GM12875 (cell line): ENCODE measurements at regions not wholly inside any gene's neighbourhood (a gene's known extent, or its start where the extent isn't known, plus 50 kb on each side); places are given as distances from the start of the nearest gene placed in this dataset.

Source experiments
- H3K4me3 ChIP-seq: one replicate; pipeline ENCODE4 v1.5.1; 2011; ENCODE audit warnings: low read depth, low read length, control low read depth
- CTCF ChIP-seq: IDR thresholded peaks from 2 replicates; pipeline ENCODE4 v1.5.1; 2011; ENCODE audit warnings: low read depth, mild to moderate bottlenecking, control low read depth, inconsistent platforms, low read length, moderate library complexity, borderline replicate concordance; ENCODE audit not compliant: insufficient read depth

DNA sequence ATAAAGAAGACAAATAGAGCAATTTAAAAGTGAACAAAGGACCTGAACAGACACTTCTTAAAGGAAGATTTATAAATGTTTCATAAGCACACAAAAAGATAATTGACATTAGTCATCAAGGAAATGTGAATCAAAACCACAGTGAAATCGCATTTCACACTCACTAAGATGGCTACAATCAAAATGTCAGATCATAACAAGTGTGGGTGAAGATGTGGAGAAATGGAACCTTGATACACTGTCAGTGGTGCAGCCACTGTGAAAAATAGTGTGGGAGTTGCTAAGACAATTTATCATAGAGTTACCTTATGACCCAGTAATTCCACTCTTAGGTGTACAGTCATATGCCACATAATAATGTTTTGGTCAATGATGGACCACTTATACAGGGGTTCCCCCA, 54.5 kb upstream of the HTR4 start:
- no peak for TF ChIP-seq CTCF
- no peak overlapping the region for H3K4me3 ChIP-seq

DNA sequence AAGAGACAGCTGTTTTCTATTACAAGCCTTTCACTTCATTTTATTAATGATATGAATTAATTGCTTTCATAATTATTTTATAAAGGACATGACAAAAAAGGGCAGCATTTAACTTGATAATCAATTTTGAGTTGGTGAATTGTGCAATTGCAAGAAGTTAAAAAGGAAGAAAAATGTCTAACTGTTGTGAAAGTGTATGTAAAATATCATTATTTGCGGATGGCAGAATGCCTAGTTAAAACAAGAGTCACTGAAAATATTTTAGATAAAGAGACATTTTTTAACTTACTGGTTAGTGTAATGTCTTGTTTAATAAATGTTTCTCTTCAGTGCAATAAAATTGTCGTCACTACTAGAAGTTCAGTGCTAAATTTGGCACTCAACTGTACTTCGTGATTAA, 57.6 kb upstream of the HTR4 start:
- no peak overlapping the region for H3K4me3 ChIP-seq
- no peak for TF ChIP-seq CTCF

GRCh38 chr5:148713735-148714508, 59.6 kb upstream of the HTR4 start:
- no peak for TF ChIP-seq CTCF
- no peak overlapping the region for H3K4me3 ChIP-seq

DNA sequence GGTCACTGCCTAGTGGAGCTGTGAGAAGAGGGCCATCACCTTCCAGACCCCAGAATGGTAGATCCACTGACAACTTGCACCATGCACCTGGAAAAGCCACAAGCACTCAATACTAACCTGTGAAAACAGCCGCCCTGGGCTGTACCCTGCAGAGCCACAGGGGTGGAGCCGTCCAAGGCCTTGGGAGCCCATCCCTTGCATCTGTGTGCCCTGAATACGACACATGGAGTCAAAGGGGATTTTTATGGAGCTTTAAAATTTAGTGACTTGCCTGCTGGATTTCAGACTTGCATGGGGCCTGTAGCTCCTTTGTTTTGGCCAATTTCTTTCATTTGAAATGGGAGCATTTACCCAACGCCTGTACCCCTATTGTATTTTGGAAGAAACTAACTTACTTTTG, 62.4 kb upstream of the HTR4 start:
- TF ChIP-seq CTCF, result no peak
- H3K4me3 ChIP-seq, result no peak overlapping the region

DNA sequence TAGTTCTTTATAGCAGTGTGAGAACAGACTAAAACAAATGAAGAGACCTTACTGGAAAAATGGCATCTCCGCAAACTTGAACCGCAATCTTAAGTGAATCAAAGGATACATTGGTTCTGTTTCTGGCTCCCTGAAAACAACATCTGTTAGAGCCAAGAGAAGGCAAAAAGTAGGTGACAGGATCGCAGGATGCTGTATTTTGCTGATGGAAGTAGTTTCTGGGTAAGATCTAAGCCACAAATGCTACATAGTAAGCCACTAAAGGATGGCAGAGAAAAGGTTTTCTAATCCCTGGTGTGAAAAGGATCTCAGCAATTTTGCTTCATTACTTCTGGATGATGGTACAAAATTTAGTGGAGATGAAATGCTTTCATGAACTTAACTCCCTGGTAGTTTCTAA, 63.3 kb upstream of the HTR4 start:
- TF ChIP-seq CTCF, result no peak
- H3K4me3 ChIP-seq, result no peak overlapping the region

DNA sequence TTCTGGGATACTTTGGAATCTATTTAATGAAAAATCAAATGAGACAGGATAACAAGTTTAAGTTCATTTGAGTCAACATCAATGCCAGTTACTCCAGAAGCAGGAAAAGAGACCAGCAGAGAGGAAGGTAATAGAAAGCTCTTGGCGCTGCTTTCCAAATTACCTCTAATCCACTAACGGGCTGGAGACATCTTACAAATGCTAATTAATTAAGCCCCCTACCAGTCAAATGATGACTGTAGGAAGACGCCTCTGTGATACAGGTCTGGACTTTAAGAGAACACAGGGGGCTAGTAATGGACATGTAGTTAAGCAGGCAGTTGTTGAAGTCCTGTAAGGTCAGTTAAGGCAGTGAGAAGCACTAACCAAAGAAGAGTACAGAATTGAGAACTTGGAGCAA, 65.3 kb upstream of the HTR4 start:
- H3K4me3 ChIP-seq, result no peak overlapping the region
- no peak for TF ChIP-seq CTCF

DNA sequence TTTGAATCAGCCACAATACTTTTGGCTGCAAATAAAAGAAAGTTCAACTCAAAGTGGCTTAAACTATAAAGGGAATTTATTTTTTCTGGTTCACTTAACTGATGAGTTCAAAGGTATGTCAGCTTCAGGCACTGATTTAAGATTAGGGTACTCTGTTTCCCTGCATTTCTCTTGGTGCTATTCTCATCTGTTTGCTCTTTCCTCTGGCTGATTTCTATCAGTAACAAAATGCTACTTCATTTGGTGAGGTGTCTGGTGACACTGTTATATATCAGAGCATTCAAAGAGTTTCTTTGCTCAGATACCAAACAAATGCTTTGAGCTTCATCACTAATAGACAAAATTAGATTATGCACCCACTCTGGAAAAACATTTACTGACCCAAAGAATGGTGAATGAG, 65.9 kb upstream of the HTR4 start:
- no peak for TF ChIP-seq CTCF

More for the DNA sequence above, 65.9 kb upstream of the HTR4 start:
- no peak overlapping the region for H3K4me3 ChIP-seq
